ENCODE measurements at regions not wholly inside any gene's neighbourhood (a gene's known extent, or its start where the extent isn't known, plus 50 kb on each side); places are given as distances from the start of the nearest gene placed in this dataset.

- Histone ChIP-seq H3K27me3 (ENCODE audit: control insufficient read depth, insufficient read depth, low read length) (no peaks in the 10 kb centered on the region), H3K36me3 (ENCODE audit: control insufficient read depth, insufficient read depth, low read length) (no peaks in the 10 kb centered on the region), H3K4me3 (ENCODE audit: low read depth, low read length) (no peak overlapping the region)
- no peak for DNase-seq (ENCODE audit: low read depth)
- no peak for FAIRE-seq
- TF ChIP-seq, protein P1, sequence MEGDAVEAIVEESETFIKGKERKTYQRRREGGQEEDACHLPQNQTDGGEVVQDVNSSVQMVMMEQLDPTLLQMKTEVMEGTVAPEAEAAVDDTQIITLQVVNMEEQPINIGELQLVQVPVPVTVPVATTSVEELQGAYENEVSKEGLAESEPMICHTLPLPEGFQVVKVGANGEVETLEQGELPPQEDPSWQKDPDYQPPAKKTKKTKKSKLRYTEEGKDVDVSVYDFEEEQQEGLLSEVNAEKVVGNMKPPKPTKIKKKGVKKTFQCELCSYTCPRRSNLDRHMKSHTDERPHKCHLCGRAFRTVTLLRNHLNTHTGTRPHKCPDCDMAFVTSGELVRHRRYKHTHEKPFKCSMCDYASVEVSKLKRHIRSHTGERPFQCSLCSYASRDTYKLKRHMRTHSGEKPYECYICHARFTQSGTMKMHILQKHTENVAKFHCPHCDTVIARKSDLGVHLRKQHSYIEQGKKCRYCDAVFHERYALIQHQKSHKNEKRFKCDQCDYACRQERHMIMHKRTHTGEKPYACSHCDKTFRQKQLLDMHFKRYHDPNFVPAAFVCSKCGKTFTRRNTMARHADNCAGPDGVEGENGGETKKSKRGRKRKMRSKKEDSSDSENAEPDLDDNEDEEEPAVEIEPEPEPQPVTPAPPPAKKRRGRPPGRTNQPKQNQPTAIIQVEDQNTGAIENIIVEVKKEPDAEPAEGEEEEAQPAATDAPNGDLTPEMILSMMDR (IDR thresholded peaks at IDR 0.05; ENCODE audit: insufficient read depth, low read length, severe bottlenecking), result no peak
These were observed 266.9 kb upstream of the ARID1B start for GRCh38 chr6:156510242-156510641.

DNA sequence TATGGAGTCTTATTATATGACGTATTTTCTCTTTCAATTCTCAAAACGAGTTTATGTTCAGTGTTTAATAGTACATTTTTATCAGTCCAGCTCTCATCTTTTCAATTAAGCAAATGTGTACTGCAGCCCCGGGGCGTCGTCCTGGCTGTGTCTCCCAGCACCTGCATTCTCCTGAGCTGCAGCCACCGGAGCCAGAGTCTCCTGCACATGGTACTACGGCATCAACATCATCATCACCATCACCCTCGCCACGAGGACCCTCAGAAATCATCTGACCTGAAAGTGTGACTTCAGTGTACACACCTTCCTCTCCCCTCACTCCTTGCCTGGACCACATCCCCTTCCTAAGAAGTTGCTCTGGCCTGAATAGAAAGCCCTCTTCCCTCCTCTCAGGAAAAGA is 267.7 kb upstream of the ARID1B start:
- no peak for FAIRE-seq
- TF ChIP-seq, protein P1 (IDR thresholded peaks at IDR 0.05; ENCODE audit: insufficient read depth, low read length, severe bottlenecking), result no peak
- no peaks in the 10 kb centered on the region for H3K27me3 ChIP-seq (ENCODE audit: control insufficient read depth, insufficient read depth, low read length)
- H3K4me3 ChIP-seq (ENCODE audit: low read depth, low read length), result no peak overlapping the region
- no peak for DNase-seq (ENCODE audit: low read depth)
- no peaks in the 10 kb centered on the region for H3K36me3 ChIP-seq (ENCODE audit: control insufficient read depth, insufficient read depth, low read length)

DNA sequence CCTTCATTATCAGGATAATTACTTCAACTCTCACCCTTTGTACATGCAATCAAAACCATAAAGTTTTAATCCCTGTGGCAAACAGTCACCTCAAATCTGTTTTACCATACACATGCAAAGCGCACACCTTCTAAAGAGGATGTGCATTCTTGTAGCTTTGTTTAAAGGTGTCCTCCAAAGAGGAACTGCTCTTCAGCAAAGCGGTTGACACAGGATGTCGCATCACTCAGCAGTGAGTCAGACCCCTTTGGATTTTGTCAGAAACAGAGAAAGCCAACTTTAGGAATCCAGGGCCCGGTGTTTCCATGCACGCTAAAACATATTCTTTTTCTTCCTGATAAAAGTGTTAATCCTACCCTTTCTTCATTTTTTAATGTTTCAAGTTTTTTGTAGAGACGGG is 268.3 kb upstream of the ARID1B start:
- Histone ChIP-seq H3K36me3 (ENCODE audit: control insufficient read depth, insufficient read depth, low read length) (no peaks in the 10 kb centered on the region), H3K4me3 (ENCODE audit: low read depth, low read length) (no peak overlapping the region), H3K27me3 (ENCODE audit: control insufficient read depth, insufficient read depth, low read length) (no peaks in the 10 kb centered on the region)
- DNase-seq (ENCODE audit: low read depth), result no peak
- TF ChIP-seq, protein P1 (IDR thresholded peaks at IDR 0.05; ENCODE audit: insufficient read depth, low read length, severe bottlenecking), result no peak
- no peak for FAIRE-seq

DNA sequence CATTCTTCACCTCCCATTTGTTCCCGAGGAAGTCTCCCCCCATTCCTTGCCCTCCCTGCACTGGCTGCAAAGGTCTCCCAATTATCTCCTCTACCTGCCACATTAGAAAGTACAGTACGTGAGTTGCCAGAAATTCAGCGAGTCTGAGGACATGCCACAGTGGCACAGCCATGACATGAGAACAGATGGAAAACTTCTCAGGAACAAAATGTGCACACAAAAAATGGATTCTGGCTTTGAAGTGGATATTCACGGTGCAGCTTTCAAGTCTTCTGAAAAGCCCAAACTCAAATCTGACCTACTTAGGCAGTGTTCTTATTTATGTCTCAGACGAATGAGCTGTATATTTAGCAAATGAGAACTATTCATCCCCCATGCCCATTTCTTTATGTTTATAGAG is 269.1 kb upstream of the ARID1B start:
- FAIRE-seq (no peak), DNase-seq (ENCODE audit: low read depth) (no peak)
- no peaks in the 10 kb centered on the region for H3K27me3 ChIP-seq (ENCODE audit: control insufficient read depth, insufficient read depth, low read length)
- TF ChIP-seq, protein P1 (IDR thresholded peaks at IDR 0.05; ENCODE audit: insufficient read depth, low read length, severe bottlenecking), result no peak
- H3K4me3 ChIP-seq (ENCODE audit: low read depth, low read length), result no peak overlapping the region
- no peaks in the 10 kb centered on the region for H3K36me3 ChIP-seq (ENCODE audit: control insufficient read depth, insufficient read depth, low read length)

GRCh38 chr6:156507656-156508055 is 269.5 kb upstream of the ARID1B start:
- DNase-seq (ENCODE audit: low read depth) (no peak), FAIRE-seq (no peak)
- Histone ChIP-seq H3K27me3 (ENCODE audit: control insufficient read depth, insufficient read depth, low read length) (no peaks in the 10 kb centered on the region), H3K36me3 (ENCODE audit: control insufficient read depth, insufficient read depth, low read length) (no peaks in the 10 kb centered on the region), H3K4me3 (ENCODE audit: low read depth, low read length) (no peak overlapping the region)
- TF ChIP-seq, protein P1 (IDR thresholded peaks at IDR 0.05; ENCODE audit: insufficient read depth, low read length, severe bottlenecking), result no peak

GRCh38 chr6:156507106-156507505 is 270.1 kb upstream of the ARID1B start:
- H3K4me3 ChIP-seq (ENCODE audit: low read depth, low read length), result no peak overlapping the region
- FAIRE-seq (no peak), DNase-seq (ENCODE audit: low read depth) (no peak)
- H3K27me3 ChIP-seq (ENCODE audit: control insufficient read depth, insufficient read depth, low read length), result no peaks in the 10 kb centered on the region
- no peaks in the 10 kb centered on the region for H3K36me3 ChIP-seq (ENCODE audit: control insufficient read depth, insufficient read depth, low read length)
- TF ChIP-seq, protein P1 (IDR thresholded peaks at IDR 0.05; ENCODE audit: insufficient read depth, low read length, severe bottlenecking), result no peak
